K562 (cell line): ENCODE measurements at regions not wholly inside any gene's neighbourhood (a gene's known extent, or its start where the extent isn't known, plus 50 kb on each side); places are given as distances from the start of the nearest gene placed in this dataset.

Source experiments
- ATAC-seq: fragments of 200-7000 bp; cut with Tn5 transposase; 3 replicates; pipeline ENCODE4 v1.9.1; 2020; ENCODE audit warnings: moderate library complexity
- BruUV-seq: library from RNA; stranded (reverse); fragments of 400-500 nt; replicated peaks from 2 replicates; lab custom pipeline; 2021; lab: Mats Ljungman, UMichigan
- CTCF ChIA-PET: fragments of 300-600 bp; formaldehyde crosslinking; extraction: SDS; loops from one replicate; lab custom pipeline; 2021; ENCODE audit warnings: low intra/inter-chr PET ratio; lab: Yijun Ruan, JAX
- POLR2A ChIA-PET: fragments of 300-600, 350-650 bp; sonication (Branson Sonifier 250); formaldehyde crosslinking; extraction: SDS; loops from one replicate; lab custom pipeline; 2021; ENCODE audit warnings: antibody characterized with exemption, inconsistent platforms; lab: Yijun Ruan, JAX
- DNase-seq, 4 experiments: peaks; one replicate each; pipeline versions ENCODE4 v3.0.0 to v3.0.0-alpha.2; 2011 to 2018; ENCODE audit warnings: low spot score in 3 of 4, mixed read lengths in 3 of 4; ENCODE audit errors: extremely low read depth in 1 of 4
- FAIRE-seq: peaks from 2 replicates; lab custom pipeline; 2011; peaks lifted over from hg19 to GRCh38; lab: Jason Lieb, UNC
- H2AFZ ChIP-seq: 2 replicates; pipeline ENCODE4 v1.6.0; 2011; ENCODE audit warnings: low read depth, low read length, control low read depth, inconsistent platforms
- H3K27ac ChIP-seq: fragments of 200-600 bp; 3 replicates; pipeline ENCODE4 v1.8.0; 2011; ENCODE audit warnings: low read depth, mild to moderate bottlenecking, control low read depth, inconsistent platforms, low read length, moderate library complexity, mixed read lengths; ENCODE audit errors: extremely low read depth
- H3K27me3 ChIP-seq, 2 experiments: fragments of 300-600 bp in 1 of 2; 2 replicates in 1 of 2; 3 replicates in 1 of 2; pipeline versions ENCODE4 v1.6.0 to v1.8.0; 2011; ENCODE audit warnings: inconsistent platforms in 2 of 2, low read length in 2 of 2, mild to moderate bottlenecking in 1 of 2, mixed read lengths in 1 of 2, moderate library complexity in 1 of 2; ENCODE audit not compliant: control insufficient read depth in 2 of 2, insufficient read depth in 2 of 2
- H3K36me3 ChIP-seq: fragments of 300-600 bp; 3 replicates; pipeline ENCODE4 v1.8.0; 2011; ENCODE audit warnings: mild to moderate bottlenecking, low read length, inconsistent platforms; ENCODE audit not compliant: control insufficient read depth, insufficient read depth
- H3K4me1 ChIP-seq, 2 experiments: fragments of 200-600 bp in 1 of 2; replicated peaks in 1 of 2; 2 replicates in 1 of 2; 3 replicates in 1 of 2; pipeline versions ENCODE4 v1.5.1 to v1.8.0; 2011; ENCODE audit warnings: inconsistent platforms in 2 of 2, low read length in 2 of 2, mild to moderate bottlenecking in 1 of 2, mixed read lengths in 1 of 2, moderate library complexity in 1 of 2; ENCODE audit not compliant: control insufficient read depth in 2 of 2, insufficient read depth in 2 of 2
- H3K4me2 ChIP-seq: 2 replicates; pipeline ENCODE4 v1.6.1; 2011; ENCODE audit warnings: low read length, control low read depth, inconsistent platforms, mixed read lengths; ENCODE audit not compliant: insufficient read depth
- H3K4me3 ChIP-seq: fragments of 200-600 bp; sonication (generic), shearing (Covaris generic); 2 replicates; pipeline ENCODE4 v1.5.1; 2016; ENCODE audit warnings: control low read depth, inconsistent platforms
- H3K79me2 ChIP-seq: fragments of 200-600 bp; 3 replicates; pipeline ENCODE4 v1.8.0; 2011; ENCODE audit warnings: low read length, inconsistent platforms; ENCODE audit not compliant: control insufficient read depth, insufficient read depth
- H3K9ac ChIP-seq, 2 experiments: 2 replicates each; pipeline versions ENCODE4 v1.6.0 to v1.6.1; 2011; ENCODE audit warnings: low read depth in 2 of 2, low read length in 2 of 2, control low read depth in 1 of 2, inconsistent platforms in 1 of 2, mild to moderate bottlenecking in 1 of 2, mixed read lengths in 1 of 2; ENCODE audit not compliant: insufficient read depth in 1 of 2
- H3K9me1 ChIP-seq: one replicate; pipeline ENCODE4 v1.6.0; 2011; ENCODE audit warnings: inconsistent platforms, mild to moderate bottlenecking, low read length, moderate library complexity; ENCODE audit not compliant: control insufficient read depth, insufficient read depth
- H3K9me3 ChIP-seq: replicated peaks from 2 replicates; pipeline ENCODE4 v1.5.1; 2011; ENCODE audit warnings: low read depth, low read length, inconsistent platforms; ENCODE audit not compliant: control insufficient read depth, insufficient read depth
- H4K20me1 ChIP-seq: replicated peaks from 2 replicates; pipeline ENCODE4 v1.6.1; 2011; ENCODE audit warnings: low read length, inconsistent platforms, mixed read lengths; ENCODE audit not compliant: control insufficient read depth, insufficient read depth
- ARID2 ChIP-seq: fragments of 450-650 bp; IDR thresholded peaks from 2 replicates; pipeline ENCODE4 v1.6.1; 2017; ENCODE audit warnings: antibody characterized with exemption, mild to moderate bottlenecking
- CBFA2T3 ChIP-seq: fragments of 450-650 bp; IDR thresholded peaks from 2 replicates; pipeline ENCODE4 v1.6.1; 2017
- DIDO1 ChIP-seq: fragments of 450-650 bp; IDR thresholded peaks from 2 replicates; pipeline ENCODE4 v1.6.1; 2016; ENCODE audit warnings: low read depth, missing biosample characterization, missing genetic modification characterization
- EP400 ChIP-seq: fragments of 450-650 bp; IDR thresholded peaks from 2 replicates; pipeline ENCODE4 v1.6.1; 2017; ENCODE audit warnings: antibody characterized with exemption, mild to moderate bottlenecking, moderate library complexity
- FOXM1 ChIP-seq, 2 experiments: fragments of 450-650 bp in 1 of 2; sonication (generic) in 1 of 2; formaldehyde crosslinking in 1 of 2; IDR thresholded peaks; 2 replicates each; pipeline versions ENCODE4 v1.6.1 to v1.9.0; 2017 to 2022; ENCODE audit warnings: low read depth in 2 of 2, mild to moderate bottlenecking in 2 of 2, missing genetic modification reagents in 1 of 2, moderate library complexity in 1 of 2
- GATAD2B ChIP-seq: fragments of 450-650 bp; IDR thresholded peaks from 2 replicates; pipeline ENCODE4 v1.6.1; 2017; ENCODE audit warnings: mild to moderate bottlenecking, borderline replicate concordance
- ILK ChIP-seq: fragments of 450-650 bp; IDR thresholded peaks from 2 replicates; pipeline ENCODE4 v1.6.1; 2016; ENCODE audit warnings: missing genetic modification characterization, low read depth, mild to moderate bottlenecking, missing compliant biosample characterization, moderate library complexity, borderline replicate concordance
- KLF1 ChIP-seq: fragments of 450-650 bp; IDR thresholded peaks from 2 replicates; pipeline ENCODE4 v1.6.1; 2016; ENCODE audit warnings: missing genetic modification characterization, missing compliant biosample characterization
- KLF10 ChIP-seq: fragments of 250-450 bp; sonication (Bioruptor Pico); IDR thresholded peaks from 2 replicates; pipeline ENCODE4 v1.6.1; 2021; ENCODE audit warnings: matching md5 sums
- MECOM ChIP-seq: fragments of 250-450 bp; sonication (Bioruptor Pico); IDR thresholded peaks from 2 replicates; pipeline ENCODE4 v1.8.0; 2022; ENCODE audit warnings: inconsistent platforms
- RBBP5 ChIP-seq: fragments of 200-600 bp; sonication (generic); IDR thresholded peaks from 2 replicates; pipeline ENCODE4 v1.6.1; 2012; ENCODE audit warnings: borderline replicate concordance, mild to moderate bottlenecking, low read length, control low read depth, inconsistent platforms; ENCODE audit not compliant: insufficient read depth, poor library complexity, severe bottlenecking
- SAP30 ChIP-seq: fragments of 200-600 bp; sonication (generic); IDR thresholded peaks from 2 replicates; pipeline ENCODE4 v1.6.1; 2012; ENCODE audit warnings: borderline replicate concordance, low read depth, mild to moderate bottlenecking, moderate library complexity, low read length, control low read depth, inconsistent platforms; ENCODE audit not compliant: insufficient read depth, poor library complexity, severe bottlenecking
- SRSF7 ChIP-seq: fragments of 200-400 bp; formaldehyde crosslinking; optimal IDR thresholded peaks from 2 replicates; pipeline ENCODE3; 2017; ENCODE audit warnings: mild to moderate bottlenecking, low read depth, low read length
- STAT5B ChIP-seq: fragments of 250-450 bp; sonication (Bioruptor Pico); IDR thresholded peaks from 2 replicates; pipeline ENCODE4 v1.8.0; 2021; ENCODE audit warnings: mild to moderate bottlenecking, inconsistent platforms
- TCFL5 ChIP-seq: fragments of 250-450 bp; sonication (Bioruptor Pico); conservative IDR thresholded peaks from 2 replicates; pipeline ENCODE4 v1.6.1; 2021; ENCODE audit warnings: mild to moderate bottlenecking, moderate library complexity, matching md5 sums
- ZKSCAN8 ChIP-seq: fragments of 200-800 bp; sonication (Bioruptor generic); IDR thresholded peaks from 2 replicates; pipeline ENCODE4 v1.6.1; 2016; ENCODE audit warnings: missing genetic modification characterization, missing compliant biosample characterization
- ZNF695 ChIP-seq: fragments of 450-650 bp; formaldehyde crosslinking; IDR thresholded peaks from 2 replicates; pipeline ENCODE4 v1.4.0; 2020; ENCODE audit warnings: mild to moderate bottlenecking, moderate library complexity
- in situ Hi-C: fragments of 300-500 bp; cut with MboI; formaldehyde crosslinking; loops from 4 replicates; pipeline ENCODE4 v1.15.0; 2018; ENCODE audit warnings: inconsistent platforms, mixed read lengths
- intact Hi-C: fragments of 100-400 bp; cut with micrococcal nuclease; formaldehyde crosslinking; loops from 2 replicates; pipeline ENCODE4 v1.14.2; 2022
- TF ChIP-seq, protein P1 (sequence below), 3 experiments: fragments of 200-800 bp in 1 of 3; sonication (Bioruptor generic) in 1 of 3; sonication (generic) in 1 of 3; formaldehyde crosslinking in 1 of 3; IDR thresholded peaks; 2 replicates each; pipeline versions ENCODE4 v1.6.1 to v1.8.0; 2016 to 2022; ENCODE audit warnings: mild to moderate bottlenecking in 2 of 3, missing compliant biosample characterization in 2 of 3, missing genetic modification characterization in 2 of 3, missing genetic modification reagents in 1 of 3
- TF ChIP-seq, protein P2 (sequence below): fragments of 200-800 bp; sonication (Bioruptor generic); IDR thresholded peaks from 2 replicates; pipeline ENCODE4 v1.6.1; 2017; ENCODE audit warnings: missing genetic modification characterization, missing compliant biosample characterization

DNA sequence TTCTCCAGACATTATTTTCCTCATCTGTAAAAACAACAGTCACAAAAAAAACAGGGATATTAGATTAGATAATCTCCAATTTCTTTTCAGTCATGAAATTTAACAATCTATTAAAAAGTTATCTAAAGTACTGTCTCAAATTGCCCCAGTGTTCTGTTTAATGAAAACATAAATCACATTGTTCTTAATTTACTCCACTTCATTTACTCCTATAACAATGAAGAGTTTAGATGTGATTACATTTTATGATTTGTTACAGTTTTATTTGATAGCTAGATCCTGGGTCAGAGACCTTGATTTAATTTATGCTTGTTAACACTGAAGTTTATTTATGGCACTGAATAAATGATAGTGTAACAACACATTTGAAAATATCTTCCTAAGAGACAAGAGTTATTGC is 230.2 kb upstream of the TRPC4 start:
- in situ Hi-C loops, result no loop called here
- POLR2A ChIA-PET, result no interaction called here
- no peak overlapping the region for H3K4me3 ChIP-seq
- TF ChIP-seq ZKSCAN8 (CRISPR knock-in tag) (no peak), FOXM1 (IDR thresholded peaks at IDR 0.05; ENCODE audit: low read depth) (no peak), FOXM1 (CRISPR knock-in tag; IDR thresholded peaks at IDR 0.05; ENCODE audit: low read depth) (no peak), DIDO1 (no peak), KLF10 (CRISPR knock-in tag) (no peak), MECOM (no peak), SRSF7 (no peak), RBBP5 (no peak), ZNF695 (CRISPR knock-in tag) (no peak), ILK (tag) (no peak), ARID2 (no peak), STAT5B (CRISPR knock-in tag) (no peak), GATAD2B (no peak), CBFA2T3 (no peak), KLF1 (tag) (no peak), EP400 (no peak), TCFL5 (CRISPR knock-in tag) (no peak), SAP30 (no peak)
- TF ChIP-seq, protein P1, sequence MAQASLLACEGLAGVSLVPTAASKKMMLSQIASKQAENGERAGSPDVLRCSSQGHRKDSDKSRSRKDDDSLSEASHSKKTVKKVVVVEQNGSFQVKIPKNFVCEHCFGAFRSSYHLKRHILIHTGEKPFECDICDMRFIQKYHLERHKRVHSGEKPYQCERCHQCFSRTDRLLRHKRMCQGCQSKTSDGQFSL (CRISPR knock-in tag; IDR thresholded peaks at IDR 0.05), result no peak
- TF ChIP-seq, protein P1 (tag; IDR thresholded peaks at IDR 0.05), result no peak
- TF ChIP-seq, protein P2, sequence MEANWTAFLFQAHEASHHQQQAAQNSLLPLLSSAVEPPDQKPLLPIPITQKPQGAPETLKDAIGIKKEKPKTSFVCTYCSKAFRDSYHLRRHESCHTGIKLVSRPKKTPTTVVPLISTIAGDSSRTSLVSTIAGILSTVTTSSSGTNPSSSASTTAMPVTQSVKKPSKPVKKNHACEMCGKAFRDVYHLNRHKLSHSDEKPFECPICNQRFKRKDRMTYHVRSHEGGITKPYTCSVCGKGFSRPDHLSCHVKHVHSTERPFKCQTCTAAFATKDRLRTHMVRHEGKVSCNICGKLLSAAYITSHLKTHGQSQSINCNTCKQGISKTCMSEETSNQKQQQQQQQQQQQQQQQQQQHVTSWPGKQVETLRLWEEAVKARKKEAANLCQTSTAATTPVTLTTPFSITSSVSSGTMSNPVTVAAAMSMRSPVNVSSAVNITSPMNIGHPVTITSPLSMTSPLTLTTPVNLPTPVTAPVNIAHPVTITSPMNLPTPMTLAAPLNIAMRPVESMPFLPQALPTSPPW (CRISPR knock-in tag), result no peak
- H3K36me3 ChIP-seq, result no peaks in the 10 kb centered on the region
- no peaks in the 10 kb centered on the region for H3K4me1 ChIP-seq
- intact Hi-C loops, result no loop called here
- H3K9ac ChIP-seq, result no peak overlapping the region
- H3K27ac ChIP-seq, result no peak overlapping the region
- BruUV-seq, result no TSS peak
- ATAC-seq (no peak), FAIRE-seq (no peak), DNase-seq (no peak)
- H3K9me1 ChIP-seq, result no peaks in the 10 kb centered on the region
- no peak overlapping the region for H2AFZ ChIP-seq
- CTCF ChIA-PET, result no interaction called here
- no peak overlapping the region for H3K4me2 ChIP-seq
- no peaks in the 10 kb centered on the region for H3K27me3 ChIP-seq
- H3K79me2 ChIP-seq, result no peaks in the 10 kb centered on the region
- no peaks in the 10 kb centered on the region for H4K20me1 ChIP-seq
- H3K9me3 ChIP-seq, result no peaks in the 10 kb centered on the region
